ENCODE measurements at regions not wholly inside any gene's neighbourhood (a gene's known extent, or its start where the extent isn't known, plus 50 kb on each side); places are given as distances from the start of the nearest gene placed in this dataset.

DNA sequence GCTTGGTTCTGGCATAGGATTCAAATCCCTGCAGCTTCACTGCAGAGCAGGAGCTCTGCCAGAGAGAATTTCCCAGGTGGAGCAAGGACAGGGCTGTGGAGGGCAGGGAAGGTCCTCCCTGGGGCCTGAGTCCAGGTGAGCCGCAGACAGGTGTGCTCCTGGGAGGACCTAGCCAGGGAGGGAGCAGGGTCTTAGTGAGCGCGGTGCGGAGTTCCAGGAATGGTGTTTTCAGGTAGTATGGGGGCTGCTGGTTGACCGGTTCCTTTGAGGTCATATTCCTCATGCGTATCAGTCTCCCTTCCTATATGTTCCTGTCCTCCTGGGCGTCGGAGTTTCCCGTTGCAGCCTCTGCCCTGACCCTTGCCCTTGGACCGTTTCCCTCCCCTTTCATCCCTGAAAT lies 813.3 kb downstream of the KCNJ18 start:
- DNase-seq (ENCODE audit: low read depth in 1 of 2, low spot score in 1 of 2) (no peak), FAIRE-seq (no peak), ATAC-seq (no peak)
- H3K4me3 ChIP-seq = no peak overlapping the region
- no peak overlapping the region for H3K27ac ChIP-seq
- 37% methylated on average over 10 of the region's 10 CpGs for WGBS (ENCODE audit: missing lambda C conversion rate)
- POLR2A ChIA-PET = no interaction called here
- no peak overlapping the region for H3K4me2 ChIP-seq
- TF ChIP-seq, protein P1, sequence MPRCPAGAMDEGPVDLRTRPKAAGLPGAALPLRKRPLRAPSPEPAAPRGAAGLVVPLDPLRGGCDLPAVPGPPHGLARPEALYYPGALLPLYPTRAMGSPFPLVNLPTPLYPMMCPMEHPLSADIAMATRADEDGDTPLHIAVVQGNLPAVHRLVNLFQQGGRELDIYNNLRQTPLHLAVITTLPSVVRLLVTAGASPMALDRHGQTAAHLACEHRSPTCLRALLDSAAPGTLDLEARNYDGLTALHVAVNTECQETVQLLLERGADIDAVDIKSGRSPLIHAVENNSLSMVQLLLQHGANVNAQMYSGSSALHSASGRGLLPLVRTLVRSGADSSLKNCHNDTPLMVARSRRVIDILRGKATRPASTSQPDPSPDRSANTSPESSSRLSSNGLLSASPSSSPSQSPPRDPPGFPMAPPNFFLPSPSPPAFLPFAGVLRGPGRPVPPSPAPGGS (IDR thresholded peaks at IDR 0.05) = no peak
- TF ChIP-seq, protein P2, sequence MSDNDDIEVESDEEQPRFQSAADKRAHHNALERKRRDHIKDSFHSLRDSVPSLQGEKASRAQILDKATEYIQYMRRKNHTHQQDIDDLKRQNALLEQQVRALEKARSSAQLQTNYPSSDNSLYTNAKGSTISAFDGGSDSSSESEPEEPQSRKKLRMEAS (IDR thresholded peaks at IDR 0.05) = no peak
- TF ChIP-seq HOXB13 (CRISPR knock-in tag; IDR thresholded peaks at IDR 0.05; ENCODE audit: low read depth) = no peak
- TF ChIP-seq, protein P3, sequence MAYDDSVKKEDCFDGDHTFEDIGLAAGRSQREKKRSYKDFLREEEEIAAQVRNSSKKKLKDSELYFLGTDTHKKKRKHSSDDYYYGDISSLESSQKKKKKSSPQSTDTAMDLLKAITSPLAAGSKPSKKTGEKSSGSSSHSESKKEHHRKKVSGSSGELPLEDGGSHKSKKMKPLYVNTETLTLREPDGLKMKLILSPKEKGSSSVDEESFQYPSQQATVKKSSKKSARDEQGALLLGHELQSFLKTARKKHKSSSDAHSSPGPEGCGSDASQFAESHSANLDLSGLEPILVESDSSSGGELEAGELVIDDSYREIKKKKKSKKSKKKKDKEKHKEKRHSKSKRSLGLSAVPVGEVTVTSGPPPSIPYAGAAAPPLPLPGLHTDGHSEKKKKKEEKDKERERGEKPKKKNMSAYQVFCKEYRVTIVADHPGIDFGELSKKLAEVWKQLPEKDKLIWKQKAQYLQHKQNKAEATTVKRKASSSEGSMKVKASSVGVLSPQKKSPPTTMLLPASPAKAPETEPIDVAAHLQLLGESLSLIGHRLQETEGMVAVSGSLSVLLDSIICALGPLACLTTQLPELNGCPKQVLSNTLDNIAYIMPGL (CRISPR knock-in tag; IDR thresholded peaks at IDR 0.05; ENCODE audit: borderline replicate concordance) = no peak
- no peak for TF ChIP-seq MAZ (IDR thresholded peaks at IDR 0.05; ENCODE audit: borderline replicate concordance, low read depth, low read length)
- TF ChIP-seq, protein P4, sequence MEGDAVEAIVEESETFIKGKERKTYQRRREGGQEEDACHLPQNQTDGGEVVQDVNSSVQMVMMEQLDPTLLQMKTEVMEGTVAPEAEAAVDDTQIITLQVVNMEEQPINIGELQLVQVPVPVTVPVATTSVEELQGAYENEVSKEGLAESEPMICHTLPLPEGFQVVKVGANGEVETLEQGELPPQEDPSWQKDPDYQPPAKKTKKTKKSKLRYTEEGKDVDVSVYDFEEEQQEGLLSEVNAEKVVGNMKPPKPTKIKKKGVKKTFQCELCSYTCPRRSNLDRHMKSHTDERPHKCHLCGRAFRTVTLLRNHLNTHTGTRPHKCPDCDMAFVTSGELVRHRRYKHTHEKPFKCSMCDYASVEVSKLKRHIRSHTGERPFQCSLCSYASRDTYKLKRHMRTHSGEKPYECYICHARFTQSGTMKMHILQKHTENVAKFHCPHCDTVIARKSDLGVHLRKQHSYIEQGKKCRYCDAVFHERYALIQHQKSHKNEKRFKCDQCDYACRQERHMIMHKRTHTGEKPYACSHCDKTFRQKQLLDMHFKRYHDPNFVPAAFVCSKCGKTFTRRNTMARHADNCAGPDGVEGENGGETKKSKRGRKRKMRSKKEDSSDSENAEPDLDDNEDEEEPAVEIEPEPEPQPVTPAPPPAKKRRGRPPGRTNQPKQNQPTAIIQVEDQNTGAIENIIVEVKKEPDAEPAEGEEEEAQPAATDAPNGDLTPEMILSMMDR (IDR thresholded peaks at IDR 0.05) = no peak
- TF ChIP-seq TFCP2L1 (CRISPR knock-in tag; IDR thresholded peaks at IDR 0.05) = no peak
- TF ChIP-seq KDM5A (IDR thresholded peaks at IDR 0.05) = no peak
- no peak for TF ChIP-seq KDM1A (IDR thresholded peaks at IDR 0.05; ENCODE audit: low read depth)
- TF ChIP-seq, protein P5, sequence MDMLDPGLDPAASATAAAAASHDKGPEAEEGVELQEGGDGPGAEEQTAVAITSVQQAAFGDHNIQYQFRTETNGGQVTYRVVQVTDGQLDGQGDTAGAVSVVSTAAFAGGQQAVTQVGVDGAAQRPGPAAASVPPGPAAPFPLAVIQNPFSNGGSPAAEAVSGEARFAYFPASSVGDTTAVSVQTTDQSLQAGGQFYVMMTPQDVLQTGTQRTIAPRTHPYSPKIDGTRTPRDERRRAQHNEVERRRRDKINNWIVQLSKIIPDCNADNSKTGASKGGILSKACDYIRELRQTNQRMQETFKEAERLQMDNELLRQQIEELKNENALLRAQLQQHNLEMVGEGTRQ (IDR thresholded peaks at IDR 0.05) = no peak
- no peak for TF ChIP-seq ZFP36 (IDR thresholded peaks at IDR 0.05; ENCODE audit: borderline replicate concordance, partially characterized antibody)
- no peak for TF ChIP-seq JUN (IDR thresholded peaks at IDR 0.05)
- no peak for TF ChIP-seq ZC3H11A (IDR thresholded peaks at IDR 0.05)
- no peak for TF ChIP-seq TP53 (CRISPR knock-in tag; IDR thresholded peaks at IDR 0.05)
- TF ChIP-seq NR3C1 (IDR thresholded peaks at IDR 0.05) = no peak
- no peak for TF ChIP-seq FOSL2 (IDR thresholded peaks at IDR 0.05)
- TF ChIP-seq FOSL2 (CRISPR knock-in tag; IDR thresholded peaks at IDR 0.05) = no peak
- TF ChIP-seq HOXB5 (CRISPR knock-in tag; IDR thresholded peaks at IDR 0.05) = no peak
- no peak for TF ChIP-seq CHD2 (IDR thresholded peaks at IDR 0.05; ENCODE audit: low read length, partially characterized antibody)
- no peak for TF ChIP-seq NFE2L2 (conservative IDR thresholded peaks at IDR 0.05; ENCODE audit: low read length)
- TF ChIP-seq JUNB (IDR thresholded peaks at IDR 0.05) = no peak
- H3K9me3 ChIP-seq = no peaks in the 10 kb centered on the region
- CTCF ChIA-PET = no interaction called here
- no peaks in the 10 kb centered on the region for H3K4me1 ChIP-seq

DNA sequence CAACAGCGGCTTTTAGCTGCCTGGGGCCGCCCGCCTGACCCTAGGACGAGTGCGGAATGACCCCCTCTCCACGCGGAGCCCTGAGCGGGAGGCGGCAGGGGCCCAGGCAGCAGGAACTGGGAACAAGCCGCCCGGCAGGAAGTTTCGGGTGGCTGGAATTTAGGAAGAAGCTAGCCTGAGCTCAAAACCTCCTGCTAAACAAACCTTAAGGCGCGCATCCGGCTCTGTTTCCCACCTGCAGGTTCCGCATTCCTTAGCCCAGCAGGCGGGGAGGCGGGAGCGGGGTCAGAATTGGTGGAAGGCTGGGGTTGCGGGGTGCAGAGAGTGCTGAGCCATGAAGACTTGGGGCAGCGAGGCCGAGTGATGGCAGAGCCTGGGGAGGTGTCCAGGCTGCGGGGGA lies 813.9 kb downstream of the KCNJ18 start:
- DNase-seq (ENCODE audit: low read depth in 1 of 2, low spot score in 1 of 2) (no peak), ATAC-seq (no peak), FAIRE-seq (no peak)
- Histone ChIP-seq H3K4me3 (no peak overlapping the region), H3K4me1 (no peaks in the 10 kb centered on the region), H3K4me2 (no peak overlapping the region), H3K9me3 (no peaks in the 10 kb centered on the region), H3K27ac (no peak overlapping the region)
- ChIA-PET CTCF (no interaction called here), POLR2A (no interaction called here)
- WGBS (ENCODE audit: missing lambda C conversion rate) = 38% methylated on average over 18 of the region's 23 CpGs
- TF ChIP-seq, protein P4 (IDR thresholded peaks at IDR 0.05) = no peak
- TF ChIP-seq MAFK (IDR thresholded peaks at IDR 0.05; ENCODE audit: partially characterized antibody) (no peak), KDM1A (IDR thresholded peaks at IDR 0.05; ENCODE audit: low read depth) (no peak), POLR2AphosphoS2 (conservative IDR thresholded peaks at IDR 0.05; ENCODE audit: low read length) (no peak), TFCP2L1 (CRISPR knock-in tag; IDR thresholded peaks at IDR 0.05) (no peak), CEBPB (IDR thresholded peaks at IDR 0.05) (no peak), NPAS2 (CRISPR knock-in tag; IDR thresholded peaks at IDR 0.05; ENCODE audit: borderline replicate concordance) (no peak), KDM5A (IDR thresholded peaks at IDR 0.05) (no peak), SMC3 (IDR thresholded peaks at IDR 0.05) (no peak), TP53 (CRISPR knock-in tag; IDR thresholded peaks at IDR 0.05) (no peak), HEYL (CRISPR knock-in tag; IDR thresholded peaks at IDR 0.05) (no peak), ZSCAN20 (CRISPR knock-in tag; IDR thresholded peaks at IDR 0.05) (no peak)
- TF ChIP-seq, protein P6, sequence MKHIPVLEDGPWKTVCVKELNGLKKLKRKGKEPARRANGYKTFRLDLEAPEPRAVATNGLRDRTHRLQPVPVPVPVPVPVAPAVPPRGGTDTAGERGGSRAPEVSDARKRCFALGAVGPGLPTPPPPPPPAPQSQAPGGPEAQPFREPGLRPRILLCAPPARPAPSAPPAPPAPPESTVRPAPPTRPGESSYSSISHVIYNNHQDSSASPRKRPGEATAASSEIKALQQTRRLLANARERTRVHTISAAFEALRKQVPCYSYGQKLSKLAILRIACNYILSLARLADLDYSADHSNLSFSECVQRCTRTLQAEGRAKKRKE (CRISPR knock-in tag; IDR thresholded peaks at IDR 0.05; ENCODE audit: low read depth) = no peak
